Gastrocnemius medialis (tissue), 4 donors: ENCODE measurements at regions not wholly inside any gene's neighbourhood (a gene's known extent, or its start where the extent isn't known, plus 50 kb on each side); places are given as distances from the start of the nearest gene placed in this dataset.

ENCODE experiments used
- ATAC-seq, 2 donors: fragments of 150-250 bp; one replicate each; pipeline ENCODE4 v1.9.1; 2016
- DNase-seq, 2 donors: peaks; one replicate each; pipeline ENCODE4 v3.0.0-alpha.2; 2019
- H3K27ac ChIP-seq, 4 donors: fragments of 200-600 bp; sonication (generic); 1 replicate in 1 of 4; 2 replicates in 3 of 4; pipeline ENCODE4 v1.5.1; 2016 to 2018; ENCODE audit warnings: mild to moderate bottlenecking in 2 of 4, moderate library complexity in 1 of 4
- H3K27me3 ChIP-seq, 3 donors: fragments of 200-600 bp; sonication (generic) in 2 of 3; 1 replicate in 1 of 3; 2 replicates in 2 of 3; pipeline versions ENCODE4 v1.5.1 to v1.6.0; 2016 to 2019; ENCODE audit warnings: mild to moderate bottlenecking in 1 of 3, moderate library complexity in 1 of 3
- H3K36me3 ChIP-seq, 2 donors: fragments of 200-600 bp; sonication (generic) in 1 of 2; one replicate each; pipeline ENCODE4 v1.5.1; 2017 to 2018
- H3K4me1 ChIP-seq, 2 donors: fragments of 200-600 bp; sonication (generic) in 1 of 2; one replicate each; pipeline ENCODE4 v1.5.1; 2016 to 2017; ENCODE audit warnings: mild to moderate bottlenecking in 2 of 2
- H3K4me3 ChIP-seq, 4 donors: fragments of 200-600 bp; sonication (generic) in 3 of 4; 1 replicate in 1 of 4; 2 replicates in 3 of 4; pipeline ENCODE4 v1.5.1; 2016 to 2019; ENCODE audit warnings: mild to moderate bottlenecking in 2 of 4
- H3K9me3 ChIP-seq, 3 donors: fragments of 200-600 bp; sonication (generic) in 2 of 3; 1 replicate in 1 of 3; 2 replicates in 2 of 3; pipeline ENCODE4 v1.5.1; 2016 to 2019
- CTCF ChIP-seq, 5 experiments: fragments of 450-650 bp in 3 of 5; fragments of 200-600 bp in 2 of 5; sonication (generic) in 2 of 5; IDR thresholded peaks in 4 of 5; conservative IDR thresholded peaks in 1 of 5; 1 replicate in 4 of 5; 2 replicates in 1 of 5; pipeline ENCODE4 v1.5.1; 2016 to 2019; ENCODE audit warnings: antibody characterized with exemption in 5 of 5, mild to moderate bottlenecking in 3 of 5, moderate library complexity in 3 of 5
- POLR2A ChIP-seq, 2 donors: fragments of 450-650 bp; IDR thresholded peaks; one replicate each; pipeline ENCODE4 v1.6.1; 2017; ENCODE audit warnings: antibody characterized with exemption in 2 of 2, mild to moderate bottlenecking in 2 of 2, moderate library complexity in 2 of 2
- in situ Hi-C, 4 donors: fragments of 200-750 bp; cut with MboI; loops; one replicate each; pipeline versions ENCODE4 v1.15.0 to v1.8.0; 2017; ENCODE audit warnings: low sequenced_read_pairs in 4 of 4
- intact Hi-C: fragments of 100-400 bp; cut with DNase I; formaldehyde crosslinking; loops from one replicate; pipeline ENCODE4 v1.15.1; 2023; ENCODE audit warnings: low total_unique reads

DNA sequence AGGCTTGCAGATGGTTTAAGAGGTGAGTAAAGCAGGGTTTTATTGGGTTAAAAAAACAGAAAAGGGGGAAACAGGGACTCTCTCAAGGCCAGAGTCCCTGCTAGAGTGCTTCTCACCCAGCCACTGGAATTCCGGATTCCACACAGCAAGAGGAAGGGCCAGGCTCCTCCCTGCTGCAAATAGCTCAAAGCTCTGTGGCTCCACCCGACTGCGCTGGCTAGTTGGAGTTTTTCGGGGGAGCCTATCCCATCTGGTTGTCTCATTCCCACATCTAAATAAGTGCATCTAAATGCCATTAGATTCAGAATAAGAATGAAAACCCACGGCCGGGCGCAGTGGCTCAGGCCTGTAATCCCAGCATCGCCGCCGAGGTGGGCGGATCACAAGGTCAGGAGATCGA, 791.5 kb downstream of the SLC16A7 start:
- H3K9me3 ChIP-seq = no peaks in the 10 kb centered on the region

GRCh38 chr12:60391051-60391450, 795.2 kb downstream of the SLC16A7 start:
- TF ChIP-seq POLR2A (IDR thresholded peaks at IDR 0.05) (no peak), CTCF (IDR thresholded peaks at IDR 0.05 in 4 of 5, conservative IDR thresholded peaks at IDR 0.05 in 1 of 5) (no peak)
- intact Hi-C loops = no loop called here

More for the DNA sequence above, 791.5 kb downstream of the SLC16A7 start:
- Histone ChIP-seq H3K4me1 (no peaks in the 10 kb centered on the region), H3K4me3 (no peak overlapping the region), H3K27me3 (no peaks in the 10 kb centered on the region), H3K27ac (no peak overlapping the region), H3K36me3 (no peaks in the 10 kb centered on the region)
- TF ChIP-seq CTCF (IDR thresholded peaks at IDR 0.05 in 4 of 5, conservative IDR thresholded peaks at IDR 0.05 in 1 of 5) (no peak), POLR2A (IDR thresholded peaks at IDR 0.05) (no peak)
- intact Hi-C loops (no loop called here), in situ Hi-C loops (no loop called here)
- ATAC-seq (no peak), DNase-seq (no peak)

DNA sequence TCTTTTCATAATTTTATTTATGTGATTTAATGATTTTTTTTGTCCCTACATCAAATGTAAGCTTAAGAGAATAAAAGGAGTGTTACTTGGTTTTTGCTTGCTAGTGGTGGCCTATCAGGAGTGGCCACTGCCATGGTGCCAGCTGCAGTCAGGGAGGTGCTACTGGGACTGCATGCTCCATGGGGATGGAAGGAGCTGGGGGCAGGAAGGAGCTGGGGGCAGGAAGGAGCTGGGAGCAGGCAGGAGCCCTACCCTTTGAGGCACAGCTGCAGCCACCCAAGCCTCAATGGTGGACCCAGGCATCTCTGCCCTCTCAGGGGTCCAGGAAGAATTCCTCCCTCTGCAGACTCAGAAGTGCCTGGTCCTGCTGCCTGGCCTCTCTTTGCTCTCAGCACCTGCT, 796.0 kb downstream of the SLC16A7 start:
- H3K4me1 ChIP-seq = no peaks in the 10 kb centered on the region
- DNase-seq (no peak), ATAC-seq (no peak)
- H3K27ac ChIP-seq = no peak overlapping the region
- H3K36me3 ChIP-seq = no peaks in the 10 kb centered on the region
- H3K9me3 ChIP-seq = no peaks in the 10 kb centered on the region
- no peak overlapping the region for H3K4me3 ChIP-seq
- intact Hi-C loops (no loop called here), in situ Hi-C loops (no loop called here)
- no peaks in the 10 kb centered on the region for H3K27me3 ChIP-seq
- no peak for TF ChIP-seq CTCF (IDR thresholded peaks at IDR 0.05 in 4 of 5, conservative IDR thresholded peaks at IDR 0.05 in 1 of 5)
- no peak for TF ChIP-seq POLR2A (IDR thresholded peaks at IDR 0.05)

More at GRCh38 chr12:60391051-60391450, 795.2 kb downstream of the SLC16A7 start:
- Histone ChIP-seq H3K9me3 (no peaks in the 10 kb centered on the region), H3K36me3 (no peaks in the 10 kb centered on the region), H3K4me3 (no peak overlapping the region), H3K27ac (no peak overlapping the region), H3K27me3 (no peaks in the 10 kb centered on the region), H3K4me1 (no peaks in the 10 kb centered on the region)
- DNase-seq (no peak), ATAC-seq (no peak)
- in situ Hi-C loops = no loop called here

GRCh38 chr12:60393093-60393492, 797.3 kb downstream of the SLC16A7 start:
- DNase-seq (no peak), ATAC-seq (no peak)
- in situ Hi-C loops (no loop called here), intact Hi-C loops (no loop called here)
- Histone ChIP-seq H3K4me1 (no peaks in the 10 kb centered on the region), H3K27ac (no peak overlapping the region), H3K9me3 (no peaks in the 10 kb centered on the region), H3K36me3 (no peaks in the 10 kb centered on the region), H3K4me3 (no peak overlapping the region), H3K27me3 (no peaks in the 10 kb centered on the region)
- TF ChIP-seq POLR2A (IDR thresholded peaks at IDR 0.05) = no peak
- no peak for TF ChIP-seq CTCF (IDR thresholded peaks at IDR 0.05 in 4 of 5, conservative IDR thresholded peaks at IDR 0.05 in 1 of 5)

GRCh38 chr12:60394665-60395064, 798.8 kb downstream of the SLC16A7 start:
- no peaks in the 10 kb centered on the region for H3K9me3 ChIP-seq
- no peak overlapping the region for H3K4me3 ChIP-seq
- TF ChIP-seq CTCF (IDR thresholded peaks at IDR 0.05 in 4 of 5, conservative IDR thresholded peaks at IDR 0.05 in 1 of 5) = no peak
- no peak for TF ChIP-seq POLR2A (IDR thresholded peaks at IDR 0.05)
- ATAC-seq = no peak
- in situ Hi-C loops (no loop called here), intact Hi-C loops (no loop called here)
- no peak overlapping the region for H3K27ac ChIP-seq
- no peaks in the 10 kb centered on the region for H3K4me1 ChIP-seq
- DNase-seq = no peak
- no peaks in the 10 kb centered on the region for H3K27me3 ChIP-seq
- H3K36me3 ChIP-seq = no peaks in the 10 kb centered on the region
